Activated effector memory CD4-positive, alpha-beta T cell treated with anti-CD3 and anti-CD28 coated beads, Interleukin-2, amount 50 U/mL, for 16 hours (primary cell): ENCODE measurements at regions not wholly inside any gene's neighbourhood (a gene's known extent, or its start where the extent isn't known, plus 50 kb on each side); places are given as distances from the start of the nearest gene placed in this dataset.

ENCODE experiments used
- DNase-seq: peaks from one replicate; pipeline ENCODE4 v3.0.0-alpha.2; 2020

- no peak for DNase-seq
Observed at GRCh38 chr2:185152186-185152585, 553.9 kb downstream of the ZNF804A start.

- DNase-seq, result no peak
Observed at GRCh38 chr2:185161701-185162100, 563.4 kb downstream of the ZNF804A start.

- DNase-seq, result no peak
Observed at GRCh38 chr2:185174353-185174752, 564.3 kb upstream of the FSIP2 start.

- DNase-seq, result no peak
Observed at GRCh38 chr2:185179743-185180142, 558.9 kb upstream of the FSIP2 start.

- no peak for DNase-seq
Observed at GRCh38 chr2:185181901-185182300, 556.7 kb upstream of the FSIP2 start.

GRCh38 chr2:185185044-185185443, 553.6 kb upstream of the FSIP2 start:
- DNase-seq, result no peak

- DNase-seq, result no peak
Observed at GRCh38 chr2:185187421-185187820, 551.2 kb upstream of the FSIP2 start.

- no peak for DNase-seq
Observed at GRCh38 chr2:185188656-185189055, 549.9 kb upstream of the FSIP2 start.

GRCh38 chr2:185201063-185201462, 537.5 kb upstream of the FSIP2 start:
- DNase-seq, result no peak

GRCh38 chr2:185202381-185202780, 536.2 kb upstream of the FSIP2 start:
- DNase-seq, result no peak

GRCh38 chr2:185202945-185203528, 535.6 kb upstream of the FSIP2 start:
- no peak for DNase-seq

- no peak for DNase-seq
Observed at GRCh38 chr2:185208261-185208660, 530.3 kb upstream of the FSIP2 start.

GRCh38 chr2:185215497-185215896, 523.1 kb upstream of the FSIP2 start:
- no peak for DNase-seq

GRCh38 chr2:185219981-185220380, 518.6 kb upstream of the FSIP2 start:
- DNase-seq, result no peak

- DNase-seq, result no peak
Observed at GRCh38 chr2:185222311-185222710, 516.3 kb upstream of the FSIP2 start.

- DNase-seq, result no peak
Observed at GRCh38 chr2:185227391-185227790, 511.2 kb upstream of the FSIP2 start.

GRCh38 chr2:185239491-185239890, 499.1 kb upstream of the FSIP2 start:
- no peak for DNase-seq

GRCh38 chr2:185240796-185241195, 497.8 kb upstream of the FSIP2 start:
- no peak for DNase-seq

- no peak for DNase-seq
Observed at GRCh38 chr2:185241556-185241955, 497.0 kb upstream of the FSIP2 start.

GRCh38 chr2:185242462-185242861, 496.1 kb upstream of the FSIP2 start:
- DNase-seq, result no peak

- DNase-seq, result no peak
Observed at GRCh38 chr2:185245216-185245615, 493.4 kb upstream of the FSIP2 start.

- no peak for DNase-seq
Observed at GRCh38 chr2:185245806-185246205, 492.8 kb upstream of the FSIP2 start.

GRCh38 chr2:185246717-185247116, 491.9 kb upstream of the FSIP2 start:
- DNase-seq, result no peak

- no peak for DNase-seq
Observed at GRCh38 chr2:185255566-185255965, 483.0 kb upstream of the FSIP2 start.

- DNase-seq, result no peak
Observed at GRCh38 chr2:185265747-185266146, 472.9 kb upstream of the FSIP2 start.

GRCh38 chr2:185268651-185269050, 470.0 kb upstream of the FSIP2 start:
- DNase-seq, result no peak
